ENCODE measurements at regions not wholly inside any gene's neighbourhood (a gene's known extent, or its start where the extent isn't known, plus 50 kb on each side); places are given as distances from the start of the nearest gene placed in this dataset.
A peak's percentile ranks its signal among the peaks of the same experiment; 100 is the strongest.
"Not testable (repeated sequence)": the region's sequence is repeated elsewhere in the genome, so short reads cannot be mapped to it uniquely, and the experiment has no call there.

DNA sequence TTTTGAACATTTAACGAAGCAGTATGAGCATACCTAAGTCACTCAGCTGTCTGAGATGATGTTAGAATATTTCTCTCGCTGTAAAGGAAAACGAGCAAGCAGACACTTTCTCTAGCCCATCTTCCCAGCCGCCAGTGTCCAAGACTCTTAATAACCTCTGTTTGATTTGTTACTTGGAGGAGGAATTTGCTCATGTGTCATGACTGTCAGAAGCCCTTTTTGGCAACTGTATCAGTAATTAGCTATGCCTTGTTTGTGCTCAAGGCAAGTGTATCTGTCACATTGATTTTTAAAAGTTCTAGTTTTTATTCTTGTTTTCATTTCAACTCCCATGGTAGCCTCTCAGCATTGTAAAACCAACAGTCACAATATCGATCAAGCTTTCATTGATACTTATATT is 828.4 kb upstream of the SLC10A2 start:
- Histone ChIP-seq H2AFZ (ENCODE audit: low read depth, low read length) (no peak overlapping the region), H3K27ac (ENCODE audit: low read length) (no peak overlapping the region), H4K20me1 (ENCODE audit: insufficient read depth, low read length) (no peaks in the 10 kb centered on the region), H3K79me2 (ENCODE audit: insufficient read depth, low read length) (no peaks in the 10 kb centered on the region), H3K36me3 (ENCODE audit: insufficient read depth, low read length) (no peaks in the 10 kb centered on the region), H3K4me1 (ENCODE audit: insufficient read depth, low read length) (no peaks in the 10 kb centered on the region), H3K4me3 (ENCODE audit: low read depth in 1 of 2, low read length in 2 of 2) (no peak overlapping the region), H3K27me3 (ENCODE audit: insufficient read depth, low read length, poor library complexity) (no peaks in the 10 kb centered on the region), H3K9ac (ENCODE audit: low read depth, low read length) (no peak overlapping the region), H3K4me2 (ENCODE audit: insufficient read depth, low read length) (no peak overlapping the region), H3K9me3 (ENCODE audit: insufficient read depth, low read length, severe bottlenecking) (no peaks in the 10 kb centered on the region)
- no peak for TF ChIP-seq EZH2 (IDR thresholded peaks at IDR 0.05; ENCODE audit: borderline replicate concordance, low read depth, low read length, severe bottlenecking)
- TF ChIP-seq, protein P1, sequence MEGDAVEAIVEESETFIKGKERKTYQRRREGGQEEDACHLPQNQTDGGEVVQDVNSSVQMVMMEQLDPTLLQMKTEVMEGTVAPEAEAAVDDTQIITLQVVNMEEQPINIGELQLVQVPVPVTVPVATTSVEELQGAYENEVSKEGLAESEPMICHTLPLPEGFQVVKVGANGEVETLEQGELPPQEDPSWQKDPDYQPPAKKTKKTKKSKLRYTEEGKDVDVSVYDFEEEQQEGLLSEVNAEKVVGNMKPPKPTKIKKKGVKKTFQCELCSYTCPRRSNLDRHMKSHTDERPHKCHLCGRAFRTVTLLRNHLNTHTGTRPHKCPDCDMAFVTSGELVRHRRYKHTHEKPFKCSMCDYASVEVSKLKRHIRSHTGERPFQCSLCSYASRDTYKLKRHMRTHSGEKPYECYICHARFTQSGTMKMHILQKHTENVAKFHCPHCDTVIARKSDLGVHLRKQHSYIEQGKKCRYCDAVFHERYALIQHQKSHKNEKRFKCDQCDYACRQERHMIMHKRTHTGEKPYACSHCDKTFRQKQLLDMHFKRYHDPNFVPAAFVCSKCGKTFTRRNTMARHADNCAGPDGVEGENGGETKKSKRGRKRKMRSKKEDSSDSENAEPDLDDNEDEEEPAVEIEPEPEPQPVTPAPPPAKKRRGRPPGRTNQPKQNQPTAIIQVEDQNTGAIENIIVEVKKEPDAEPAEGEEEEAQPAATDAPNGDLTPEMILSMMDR (IDR thresholded peaks at IDR 0.05; ENCODE audit: borderline replicate concordance, extremely low read depth, low read length, poor library complexity, severe bottlenecking): no peak
- DNase-seq: no peak
- no peak for ATAC-seq (ENCODE audit: insufficient read depth, low read depth)

DNA sequence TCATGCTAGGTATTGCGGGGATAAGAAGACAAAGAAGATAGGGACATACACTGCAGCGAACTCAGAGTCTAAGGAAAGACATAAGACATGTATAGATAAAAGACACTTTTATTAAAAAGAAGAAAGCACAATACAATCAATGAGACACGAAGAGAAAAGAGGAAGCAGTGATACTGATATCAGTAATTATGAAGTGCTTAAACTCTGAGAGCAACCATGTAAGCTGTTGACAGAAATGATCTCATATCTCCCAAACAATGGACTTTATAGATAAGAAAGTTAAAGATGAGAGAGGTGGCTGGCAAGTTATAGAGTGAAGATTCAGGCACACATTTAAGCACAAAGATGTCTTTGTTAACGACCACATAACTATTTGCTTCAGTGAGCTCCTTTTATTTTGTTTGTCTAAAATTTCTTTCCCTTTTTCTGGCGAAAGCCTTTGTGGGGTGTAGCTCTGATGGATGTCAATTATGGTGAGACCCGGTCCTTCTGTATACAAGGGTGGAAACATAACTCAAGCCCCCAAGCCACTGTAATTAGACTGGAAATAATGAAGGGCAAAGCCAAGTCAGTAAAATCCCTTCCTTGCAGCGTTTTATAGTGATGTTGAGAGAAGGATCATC is 818.0 kb upstream of the SLC10A2 start:
- TF ChIP-seq EZH2 (IDR thresholded peaks at IDR 0.05; ENCODE audit: borderline replicate concordance, low read depth, low read length, severe bottlenecking): no peak
- TF ChIP-seq, protein P1 (IDR thresholded peaks at IDR 0.05; ENCODE audit: borderline replicate concordance, extremely low read depth, low read length, poor library complexity, severe bottlenecking): no peak
- Histone ChIP-seq H3K27me3 (ENCODE audit: insufficient read depth, low read length, poor library complexity) (no peaks in the 10 kb centered on the region), H3K4me2 (ENCODE audit: insufficient read depth, low read length) (no peak overlapping the region), H3K9ac (ENCODE audit: low read depth, low read length) (no peak overlapping the region), H3K36me3 (ENCODE audit: insufficient read depth, low read length) (no peaks in the 10 kb centered on the region), H3K9me3 (ENCODE audit: insufficient read depth, low read length, severe bottlenecking) (no peaks in the 10 kb centered on the region), H3K27ac (ENCODE audit: low read length) (no peak overlapping the region), H3K4me1 (ENCODE audit: insufficient read depth, low read length) (no peaks in the 10 kb centered on the region), H3K79me2 (ENCODE audit: insufficient read depth, low read length) (no peaks in the 10 kb centered on the region), H3K4me3 (ENCODE audit: low read depth in 1 of 2, low read length in 2 of 2) (no peak overlapping the region), H2AFZ (ENCODE audit: low read depth, low read length) (no peak overlapping the region), H4K20me1 (ENCODE audit: insufficient read depth, low read length) (no peaks in the 10 kb centered on the region)
- no peak for ATAC-seq (ENCODE audit: insufficient read depth, low read depth)
- no peak for DNase-seq

DNA sequence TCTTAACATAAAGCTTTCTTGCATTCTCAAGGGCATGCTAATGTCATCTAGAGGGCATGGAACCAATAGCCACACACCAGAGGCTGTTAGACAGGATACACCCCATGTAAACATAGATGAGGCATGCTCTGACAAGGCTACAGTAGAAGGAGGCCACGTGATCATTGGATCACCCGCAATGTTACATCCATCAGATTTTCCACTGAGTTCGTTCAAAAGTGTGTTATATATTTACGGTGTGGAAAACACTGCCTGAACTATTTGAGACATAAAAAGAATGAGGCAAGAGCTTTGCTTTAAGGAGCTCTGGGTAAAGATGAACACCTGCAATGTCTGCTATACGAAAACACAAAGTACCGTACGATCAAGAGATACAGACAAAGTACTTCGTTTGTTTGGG is 817.5 kb upstream of the SLC10A2 start:
- H3K9ac ChIP-seq (ENCODE audit: low read depth, low read length): no peak overlapping the region
- no peak overlapping the region for H3K27ac ChIP-seq (ENCODE audit: low read length)
- no peak overlapping the region for H2AFZ ChIP-seq (ENCODE audit: low read depth, low read length)
- H3K36me3 ChIP-seq (ENCODE audit: insufficient read depth, low read length): no peaks in the 10 kb centered on the region
- no peaks in the 10 kb centered on the region for H3K27me3 ChIP-seq (ENCODE audit: insufficient read depth, low read length, poor library complexity)
- no peak overlapping the region for H3K4me3 ChIP-seq (ENCODE audit: low read depth in 1 of 2, low read length in 2 of 2)
- DNase-seq (no peak), ATAC-seq (ENCODE audit: insufficient read depth, low read depth) (no peak)
- H3K79me2 ChIP-seq (ENCODE audit: insufficient read depth, low read length): no peaks in the 10 kb centered on the region
- no peaks in the 10 kb centered on the region for H4K20me1 ChIP-seq (ENCODE audit: insufficient read depth, low read length)
- no peaks in the 10 kb centered on the region for H3K4me1 ChIP-seq (ENCODE audit: insufficient read depth, low read length)
- no peak overlapping the region for H3K4me2 ChIP-seq (ENCODE audit: insufficient read depth, low read length)
- TF ChIP-seq EZH2 (IDR thresholded peaks at IDR 0.05; ENCODE audit: borderline replicate concordance, low read depth, low read length, severe bottlenecking): no peak
- no peaks in the 10 kb centered on the region for H3K9me3 ChIP-seq (ENCODE audit: insufficient read depth, low read length, severe bottlenecking)

DNA sequence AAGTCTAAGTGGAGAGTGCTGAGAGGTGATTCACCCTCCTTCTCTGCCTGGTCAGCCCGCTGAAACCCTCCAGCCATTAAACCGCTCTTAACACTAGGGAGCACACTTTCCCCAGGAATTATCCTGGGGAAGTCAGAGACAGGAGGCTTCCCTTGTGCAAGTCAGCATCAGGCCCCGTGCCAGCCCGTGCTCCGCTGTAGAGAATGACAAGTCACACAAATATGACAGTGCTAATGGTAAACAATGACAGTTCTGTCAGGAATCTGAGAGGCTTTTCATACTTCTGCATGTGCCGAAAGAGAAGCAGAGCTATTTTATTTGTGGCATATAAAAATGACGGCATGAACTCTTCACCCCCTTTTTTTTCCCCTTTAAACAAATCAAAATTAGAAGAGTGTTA is 816.9 kb upstream of the SLC10A2 start:
- Histone ChIP-seq H3K9me3 (ENCODE audit: insufficient read depth, low read length, severe bottlenecking) (no peaks in the 10 kb centered on the region), H3K4me2 (ENCODE audit: insufficient read depth, low read length) (no peak overlapping the region), H3K79me2 (ENCODE audit: insufficient read depth, low read length) (no peaks in the 10 kb centered on the region), H3K27ac (ENCODE audit: low read length) (no peak overlapping the region), H3K4me3 (ENCODE audit: low read depth in 1 of 2, low read length in 2 of 2) (no peak overlapping the region), H4K20me1 (ENCODE audit: insufficient read depth, low read length) (no peaks in the 10 kb centered on the region), H2AFZ (ENCODE audit: low read depth, low read length) (no peak overlapping the region), H3K36me3 (ENCODE audit: insufficient read depth, low read length) (no peaks in the 10 kb centered on the region), H3K9ac (ENCODE audit: low read depth, low read length) (no peak overlapping the region), H3K4me1 (ENCODE audit: insufficient read depth, low read length) (no peaks in the 10 kb centered on the region), H3K27me3 (ENCODE audit: insufficient read depth, low read length, poor library complexity) (no peaks in the 10 kb centered on the region)
- DNase-seq: no peak
- no peak for ATAC-seq (ENCODE audit: insufficient read depth, low read depth)
- TF ChIP-seq EZH2 (IDR thresholded peaks at IDR 0.05; ENCODE audit: borderline replicate concordance, low read depth, low read length, severe bottlenecking): no peak
- TF ChIP-seq, protein P1 (IDR thresholded peaks at IDR 0.05; ENCODE audit: borderline replicate concordance, extremely low read depth, low read length, poor library complexity, severe bottlenecking): peak; percentile 30

DNA sequence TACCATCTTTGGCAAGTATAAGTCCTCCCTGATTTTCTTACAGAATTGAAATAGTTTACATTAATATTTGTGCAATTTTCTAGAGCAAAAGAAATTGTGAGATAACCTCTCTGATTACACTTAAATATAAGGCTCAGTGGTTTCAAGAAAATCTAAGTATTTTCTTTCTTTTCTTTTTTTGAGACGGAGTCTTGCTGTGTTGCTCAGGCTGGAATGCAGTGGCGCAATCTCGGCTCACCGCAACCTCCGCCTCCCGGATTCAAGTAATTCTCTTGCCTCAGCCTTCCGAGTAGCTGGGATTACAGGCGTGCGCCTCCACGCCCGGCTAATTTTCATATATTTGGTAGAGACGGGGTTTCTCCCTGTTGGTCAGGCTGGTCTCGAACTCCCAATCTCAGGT is 813.9 kb upstream of the SLC10A2 start:
- H3K4me1 ChIP-seq (ENCODE audit: insufficient read depth, low read length); H3K4me3 ChIP-seq (ENCODE audit: low read depth in 1 of 2, low read length in 2 of 2); H3K27ac ChIP-seq (ENCODE audit: low read length); H3K27me3 ChIP-seq (ENCODE audit: insufficient read depth, low read length, poor library complexity); H2AFZ ChIP-seq (ENCODE audit: low read depth, low read length); H4K20me1 ChIP-seq (ENCODE audit: insufficient read depth, low read length); H3K9me3 ChIP-seq (ENCODE audit: insufficient read depth, low read length, severe bottlenecking); H3K9ac ChIP-seq (ENCODE audit: low read depth, low read length); H3K36me3 ChIP-seq (ENCODE audit: insufficient read depth, low read length); DNase-seq; H3K79me2 ChIP-seq (ENCODE audit: insufficient read depth, low read length); H3K4me2 ChIP-seq (ENCODE audit: insufficient read depth, low read length); ATAC-seq (ENCODE audit: insufficient read depth, low read depth): not testable (repeated sequence)
